ENCODE measurements at regions not wholly inside any gene's neighbourhood (a gene's known extent, or its start where the extent isn't known, plus 50 kb on each side); places are given as distances from the start of the nearest gene placed in this dataset.
A peak's percentile ranks its signal among the peaks of the same experiment; 100 is the strongest.
"Not testable (repeated sequence)": the region's sequence is repeated elsewhere in the genome, so short reads cannot be mapped to it uniquely, and the experiment has no call there.

DNA sequence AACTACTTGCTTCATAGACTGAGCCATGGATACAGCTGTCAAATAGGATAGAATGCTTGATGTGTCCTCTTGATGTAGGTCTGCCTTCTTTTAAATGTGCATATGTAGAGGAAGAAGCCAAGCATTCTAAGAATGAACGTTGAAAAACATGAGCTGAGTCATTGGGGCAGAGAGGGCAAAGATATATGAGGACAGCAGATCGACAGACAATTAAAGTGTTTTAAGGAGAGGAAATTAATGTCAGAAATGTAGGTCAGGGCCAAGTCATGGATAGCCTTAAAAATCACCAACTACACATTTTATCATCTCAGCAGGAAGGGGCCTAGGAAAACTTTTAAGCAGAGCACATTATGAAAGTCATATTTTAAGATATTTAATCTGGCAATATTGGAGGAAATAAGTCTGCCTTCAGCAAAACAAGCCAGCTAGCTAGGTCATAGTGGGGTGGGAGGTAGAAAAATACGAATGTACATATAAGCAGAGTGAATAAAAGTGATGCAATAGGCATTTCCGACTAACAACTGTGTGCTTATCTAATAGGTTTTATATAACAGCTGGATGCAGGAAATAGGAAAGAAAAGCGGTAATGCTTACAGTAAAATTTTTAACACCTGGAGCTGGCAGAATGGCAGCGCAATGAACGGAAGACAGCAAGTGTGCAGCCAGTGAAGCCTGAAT is 638.3 kb upstream of the TPK1 start:
- no peak overlapping the region for H3K27ac Mint-ChIP-seq
- ATAC-seq (replicated peaks) (no peak), DNase-seq (no peak)
- H3K4me3 Mint-ChIP-seq, result no peak overlapping the region
- H3K36me3 Mint-ChIP-seq, result no peaks in the 10 kb centered on the region
- peaks cover 0 to 3% of the 10 kb centered on the region in 2 donors for H3K9me3 Mint-ChIP-seq
- H3K27me3 Mint-ChIP-seq, result no peaks in the 10 kb centered on the region
- no peaks in the 10 kb centered on the region for H3K4me1 Mint-ChIP-seq

DNA sequence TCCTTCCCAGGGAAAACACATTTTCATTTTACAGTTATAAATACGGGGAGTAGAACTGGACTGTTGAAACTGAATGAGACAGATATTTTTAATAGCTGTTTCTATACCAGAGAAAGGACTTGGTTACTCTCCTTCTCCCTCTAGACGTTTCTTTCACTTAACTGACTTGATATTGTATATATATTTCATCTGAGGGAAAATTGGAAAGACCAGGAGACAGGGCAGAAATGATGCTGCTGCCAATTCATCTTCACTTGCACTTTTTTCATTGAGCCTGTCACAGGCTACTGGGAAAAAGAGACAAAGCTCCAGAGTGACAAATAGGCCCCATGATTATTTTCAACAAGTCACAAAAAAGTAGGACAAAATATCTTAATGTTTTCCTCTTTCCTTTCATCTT is 636.0 kb upstream of the TPK1 start:
- Mint-ChIP-seq H3K4me1 (no peaks in the 10 kb centered on the region), H3K4me3 (no peak overlapping the region), H3K27ac (no peak overlapping the region), H3K9me3 (peaks cover 0 to 3% of the 10 kb centered on the region in 2 donors), H3K27me3 (no peaks in the 10 kb centered on the region), H3K36me3 (no peaks in the 10 kb centered on the region)
- DNase-seq (no peak), ATAC-seq (replicated peaks) (no peak)

DNA sequence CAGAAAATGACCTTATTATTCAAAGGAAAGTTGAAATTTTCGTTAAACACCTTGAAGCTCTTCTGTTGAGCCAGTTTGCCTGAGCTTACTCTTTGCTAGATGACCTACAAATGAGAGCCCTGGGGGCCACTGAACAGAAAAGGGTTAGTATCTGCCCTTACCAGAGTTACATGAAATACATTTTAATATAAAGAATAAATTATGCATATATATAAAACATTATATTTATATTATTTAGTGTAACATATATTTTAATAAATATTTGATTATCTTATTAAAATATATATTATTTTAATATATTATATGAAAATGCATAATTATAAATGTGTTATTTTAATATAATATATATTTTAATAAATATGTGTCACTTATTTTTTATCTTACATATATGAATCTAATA is 628.4 kb upstream of the TPK1 start:
- no peaks in the 10 kb centered on the region for H3K9me3 Mint-ChIP-seq
- no peaks in the 10 kb centered on the region for H3K4me1 Mint-ChIP-seq
- H3K27me3 Mint-ChIP-seq, result no peaks in the 10 kb centered on the region
- ATAC-seq (replicated peaks) (no peak), DNase-seq (no peak)
- H3K27ac Mint-ChIP-seq, result no peak overlapping the region
- H3K4me3 Mint-ChIP-seq, result no peak overlapping the region
- no peaks in the 10 kb centered on the region for H3K36me3 Mint-ChIP-seq

DNA sequence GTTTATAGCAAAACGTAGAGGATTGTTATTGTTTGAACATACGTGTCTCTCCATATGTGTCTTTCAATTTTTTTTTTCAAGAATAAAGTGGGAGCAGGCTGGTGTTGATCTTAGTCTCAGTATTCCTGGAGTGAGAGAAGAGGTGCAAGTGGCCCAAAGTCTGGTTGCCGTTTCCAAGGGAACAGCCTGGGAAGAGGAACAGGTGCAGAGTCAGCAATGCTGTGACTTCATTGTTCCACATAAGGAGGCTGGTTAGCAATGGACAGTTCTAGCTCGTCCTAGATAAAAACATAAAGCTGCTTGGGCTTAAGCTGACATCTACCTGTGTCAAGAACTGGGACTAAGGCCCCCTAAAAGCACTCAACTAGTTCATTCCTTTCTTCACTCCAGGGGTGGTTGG is 626.6 kb upstream of the TPK1 start:
- ATAC-seq (replicated peaks) (peak in 1 of 2 donors; percentile 12), DNase-seq (no peak)
- no peaks in the 10 kb centered on the region for H3K4me1 Mint-ChIP-seq
- no peaks in the 10 kb centered on the region for H3K9me3 Mint-ChIP-seq
- H3K36me3 Mint-ChIP-seq, result no peaks in the 10 kb centered on the region
- no peak overlapping the region for H3K4me3 Mint-ChIP-seq
- no peak overlapping the region for H3K27ac Mint-ChIP-seq
- no peaks in the 10 kb centered on the region for H3K27me3 Mint-ChIP-seq

DNA sequence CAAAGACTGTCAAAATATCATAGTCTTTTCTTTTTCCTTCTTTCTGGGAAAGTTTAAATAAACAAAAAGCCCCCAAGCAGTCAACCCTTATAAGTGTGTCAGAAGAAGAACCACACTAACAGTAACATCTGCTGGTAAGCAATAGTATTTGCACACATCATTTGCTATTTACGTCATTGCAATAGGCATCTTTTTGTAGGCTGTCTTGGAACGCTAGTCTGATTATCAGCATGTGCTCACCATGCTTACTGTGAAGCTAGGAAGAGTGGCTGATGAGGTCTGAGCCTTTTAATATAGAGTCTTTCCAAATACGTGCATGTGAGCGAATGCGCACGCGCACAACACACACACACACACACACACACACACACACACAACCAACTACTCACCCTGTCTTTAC is 599.0 kb upstream of the TPK1 start:
- Mint-ChIP-seq H3K4me3 (no peak overlapping the region), H3K36me3 (no peaks in the 10 kb centered on the region), H3K27ac (no peak overlapping the region), H3K27me3 (no peaks in the 10 kb centered on the region), H3K4me1 (no peaks in the 10 kb centered on the region), H3K9me3 (no peaks in the 10 kb centered on the region)
- DNase-seq, result no peak
- no peak for ATAC-seq (replicated peaks)

DNA sequence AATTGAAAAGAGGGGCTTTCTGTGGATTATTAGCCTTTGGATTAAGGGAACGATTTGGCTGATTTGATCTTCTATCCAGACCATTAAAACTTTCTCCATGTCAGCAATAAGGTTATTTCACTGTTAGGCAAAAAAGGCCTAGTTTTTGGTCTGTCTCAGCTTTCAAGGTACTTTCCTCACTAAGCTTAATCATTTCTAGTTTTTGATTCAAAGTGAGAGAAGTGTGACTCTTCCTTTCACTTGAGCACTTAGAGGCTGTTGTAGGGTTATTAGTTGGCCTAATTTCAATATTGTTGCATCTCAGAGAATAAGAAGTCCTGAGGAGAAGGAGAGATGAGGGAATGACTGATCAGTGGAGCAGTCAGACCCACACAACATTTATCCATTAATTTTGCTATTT is 596.0 kb upstream of the TPK1 start:
- H3K27me3 Mint-ChIP-seq, result no peaks in the 10 kb centered on the region
- DNase-seq, result no peak
- no peaks in the 10 kb centered on the region for H3K36me3 Mint-ChIP-seq
- ATAC-seq (replicated peaks), result no peak
- H3K27ac Mint-ChIP-seq, result no peak overlapping the region
- peaks cover 0 to 3% of the 10 kb centered on the region in 2 donors for H3K9me3 Mint-ChIP-seq
- H3K4me1 Mint-ChIP-seq, result no peaks in the 10 kb centered on the region
- no peak overlapping the region for H3K4me3 Mint-ChIP-seq

DNA sequence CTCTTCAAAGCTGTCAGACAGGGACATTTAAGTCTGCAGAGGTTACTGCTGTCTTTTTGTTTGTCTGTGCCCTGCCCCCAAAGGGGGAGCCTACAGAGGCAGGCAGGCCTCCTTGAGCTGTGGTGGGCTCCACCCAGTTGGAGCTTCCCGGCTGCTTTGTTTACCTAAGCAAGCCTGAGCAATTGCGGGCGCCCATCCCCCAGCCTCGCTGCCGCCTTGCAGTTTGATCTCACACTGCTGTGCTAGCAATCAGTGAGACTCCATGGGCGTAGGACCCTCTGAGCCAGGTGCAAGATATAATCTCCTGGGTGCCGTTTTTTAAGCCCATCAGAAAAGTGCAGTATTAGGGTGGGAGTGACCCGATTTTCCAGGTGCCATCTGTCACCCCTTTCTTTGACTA is 582.6 kb upstream of the TPK1 start:
- H3K9me3 Mint-ChIP-seq; DNase-seq; H3K27ac Mint-ChIP-seq; ATAC-seq (replicated peaks); H3K27me3 Mint-ChIP-seq; H3K36me3 Mint-ChIP-seq; H3K4me1 Mint-ChIP-seq; H3K4me3 Mint-ChIP-seq: not testable (repeated sequence)

DNA sequence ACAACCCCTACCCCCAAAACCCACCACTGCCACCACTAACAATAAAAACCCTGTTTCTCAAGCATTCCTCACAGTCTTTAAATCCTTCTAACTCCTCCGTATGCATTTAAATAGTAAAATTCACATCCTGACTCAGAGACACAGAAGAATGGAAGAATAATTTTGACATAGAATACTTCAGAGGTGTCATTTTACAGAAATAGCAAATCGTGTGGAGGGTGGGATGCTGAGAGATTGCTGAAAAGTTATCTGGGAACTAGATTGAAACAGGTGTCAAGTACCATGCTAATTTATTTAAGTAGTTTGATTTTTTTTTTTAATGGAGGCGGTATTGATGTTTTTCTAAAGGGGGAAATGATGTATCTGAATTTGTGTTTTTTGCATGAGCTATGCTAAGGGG is 575.2 kb upstream of the TPK1 start:
- H3K27me3 Mint-ChIP-seq, result no peaks in the 10 kb centered on the region

DNA sequence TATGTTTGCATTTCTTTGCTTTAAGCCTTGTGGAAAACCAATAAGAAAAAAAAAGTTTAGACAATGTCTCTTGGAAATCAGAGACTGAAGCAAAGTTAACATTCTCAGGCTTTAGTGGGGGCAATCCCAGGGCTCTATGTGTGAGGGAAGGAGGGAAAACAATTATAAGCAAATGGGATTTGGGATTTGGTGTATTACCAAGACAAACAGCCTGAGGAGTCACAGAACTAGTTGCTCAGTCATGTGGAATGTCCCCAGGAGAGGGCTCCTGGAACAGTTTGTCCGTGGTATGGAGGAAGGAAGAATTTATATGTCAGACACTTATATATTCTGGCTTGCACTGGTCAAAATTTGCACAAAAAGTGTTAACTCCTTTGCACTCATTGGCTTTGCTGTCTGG is 562.9 kb upstream of the TPK1 start:
- DNase-seq (no peak), ATAC-seq (replicated peaks) (no peak)
- Mint-ChIP-seq H3K4me3 (no peak overlapping the region), H3K27ac (no peak overlapping the region), H3K36me3 (no peaks in the 10 kb centered on the region), H3K4me1 (no peaks in the 10 kb centered on the region), H3K9me3 (peaks cover 7 to 12% of the 10 kb centered on the region in 2 donors), H3K27me3 (no peaks in the 10 kb centered on the region)

More for the DNA sequence above, 575.2 kb upstream of the TPK1 start:
- no peak for DNase-seq
- H3K27ac Mint-ChIP-seq, result no peak overlapping the region
- no peaks in the 10 kb centered on the region for H3K4me1 Mint-ChIP-seq
- no peaks in the 10 kb centered on the region for H3K36me3 Mint-ChIP-seq
- no peak for ATAC-seq (replicated peaks)
- H3K9me3 Mint-ChIP-seq, result peaks cover 0 to 7% of the 10 kb centered on the region in 2 donors
- H3K4me3 Mint-ChIP-seq, result no peak overlapping the region

DNA sequence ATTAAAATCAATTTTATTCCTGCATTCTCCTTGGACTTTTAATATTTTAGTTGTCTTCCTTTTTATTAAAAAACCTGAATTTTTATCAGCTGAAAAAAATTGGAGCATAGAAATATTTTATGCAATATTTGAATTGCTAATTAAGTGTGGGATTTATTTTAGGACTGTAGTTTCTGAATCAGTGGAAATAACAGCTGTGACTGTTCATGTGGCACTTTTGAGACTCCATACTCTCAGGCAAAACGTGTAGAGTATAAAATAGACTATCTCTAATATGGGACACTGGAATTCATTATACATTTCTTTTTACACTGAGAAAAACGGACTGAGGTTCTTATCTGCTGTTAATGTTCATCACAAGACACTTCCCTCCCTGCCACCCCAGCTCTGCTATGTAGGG is 558.3 kb upstream of the TPK1 start:
- no peak overlapping the region for H3K4me3 Mint-ChIP-seq
- H3K9me3 Mint-ChIP-seq, result peaks cover 5% of the 10 kb centered on the region in 2 donors
- ATAC-seq (replicated peaks), result no peak
- DNase-seq, result no peak
- no peak overlapping the region for H3K27ac Mint-ChIP-seq
- no peaks in the 10 kb centered on the region for H3K36me3 Mint-ChIP-seq
- no peaks in the 10 kb centered on the region for H3K27me3 Mint-ChIP-seq
- H3K4me1 Mint-ChIP-seq, result no peaks in the 10 kb centered on the region

DNA sequence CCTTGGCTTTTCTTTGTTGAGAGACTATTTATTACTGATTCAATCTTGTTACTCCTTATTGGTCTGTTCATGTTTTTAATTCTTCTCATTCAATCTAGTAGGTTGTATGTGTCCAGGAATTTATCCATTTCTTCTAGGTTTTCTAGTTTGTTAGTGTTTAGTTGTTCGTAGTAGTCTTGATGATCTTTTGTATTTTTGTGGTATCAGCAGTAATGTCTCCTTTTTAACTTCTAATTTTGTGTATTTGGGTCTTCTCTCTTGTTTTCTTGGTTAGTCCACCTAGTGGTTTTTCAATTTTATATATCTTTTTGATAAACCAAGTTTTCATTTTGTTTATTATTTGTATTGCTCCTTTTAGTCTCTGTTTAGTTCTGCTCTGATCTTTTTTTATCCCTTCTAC is 546.9 kb upstream of the TPK1 start:
- Mint-ChIP-seq H3K4me1 (no peaks in the 10 kb centered on the region), H3K27ac (no peak overlapping the region), H3K36me3 (no peaks in the 10 kb centered on the region), H3K27me3 (no peaks in the 10 kb centered on the region), H3K4me3 (no peak overlapping the region), H3K9me3 (peaks cover 12 to 14% of the 10 kb centered on the region in 2 donors)
- ATAC-seq (replicated peaks), result no peak
- no peak for DNase-seq

DNA sequence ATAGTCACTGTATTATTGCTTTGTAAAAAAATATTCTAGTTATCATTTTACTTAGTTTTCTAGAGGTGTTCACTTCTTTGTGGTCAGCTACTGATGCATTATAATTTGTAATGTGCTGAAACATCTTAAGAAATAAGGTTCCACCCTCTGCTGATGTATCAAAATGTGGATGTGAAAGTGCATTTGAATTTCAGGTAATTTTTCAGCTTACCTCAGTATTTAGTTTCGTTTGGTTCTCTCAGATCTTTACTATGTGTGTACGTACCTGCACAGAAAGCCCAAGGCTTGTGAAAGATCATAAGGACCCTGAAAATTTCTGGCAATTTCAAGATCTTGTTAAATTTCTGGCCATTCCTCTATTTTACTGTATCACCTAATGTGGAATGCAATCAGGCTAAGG is 542.3 kb upstream of the TPK1 start:
- Mint-ChIP-seq H3K9me3 (peaks cover 0 to 3% of the 10 kb centered on the region in 2 donors), H3K27me3 (no peaks in the 10 kb centered on the region), H3K36me3 (no peaks in the 10 kb centered on the region), H3K27ac (no peak overlapping the region), H3K4me1 (no peaks in the 10 kb centered on the region), H3K4me3 (no peak overlapping the region)
- ATAC-seq (replicated peaks) (no peak), DNase-seq (no peak)

DNA sequence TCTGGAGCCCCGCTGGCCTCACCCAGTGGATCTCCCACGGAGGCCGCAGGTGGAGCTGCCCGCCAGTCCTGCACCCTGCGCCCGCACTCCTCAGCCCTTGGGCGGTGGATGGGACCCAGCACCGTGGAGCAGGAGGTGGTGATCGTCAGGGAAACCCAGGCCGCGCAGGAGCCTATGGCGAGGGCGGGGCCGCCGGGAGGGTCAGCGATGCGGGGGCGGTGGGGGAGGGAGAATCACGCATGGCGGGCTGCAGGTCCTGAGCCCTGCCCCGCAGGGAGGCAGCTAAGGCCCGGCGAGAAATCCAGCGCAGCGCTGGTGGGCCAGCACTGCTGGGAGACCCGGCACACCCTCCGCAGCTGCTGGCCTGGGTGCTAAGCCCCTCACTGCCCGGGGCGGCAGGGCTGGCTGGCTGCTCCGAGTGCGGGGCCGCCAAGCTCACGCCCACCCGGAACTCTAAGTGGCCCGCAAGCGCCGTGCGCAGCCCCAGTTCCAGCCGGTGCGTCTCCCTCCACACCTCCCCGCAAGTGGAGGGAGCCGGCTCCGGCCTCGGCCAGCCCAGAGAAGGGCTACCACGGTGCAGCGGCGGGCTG is 524.8 kb upstream of the TPK1 start:
- no peaks in the 10 kb centered on the region for H3K36me3 Mint-ChIP-seq
- no peaks in the 10 kb centered on the region for H3K4me1 Mint-ChIP-seq
- DNase-seq, result no peak
- H3K27me3 Mint-ChIP-seq, result no peaks in the 10 kb centered on the region
- no peak overlapping the region for H3K4me3 Mint-ChIP-seq
- no peak overlapping the region for H3K27ac Mint-ChIP-seq
- peaks cover 9 to 14% of the 10 kb centered on the region in 2 donors for H3K9me3 Mint-ChIP-seq
- no peak for ATAC-seq (replicated peaks)

DNA sequence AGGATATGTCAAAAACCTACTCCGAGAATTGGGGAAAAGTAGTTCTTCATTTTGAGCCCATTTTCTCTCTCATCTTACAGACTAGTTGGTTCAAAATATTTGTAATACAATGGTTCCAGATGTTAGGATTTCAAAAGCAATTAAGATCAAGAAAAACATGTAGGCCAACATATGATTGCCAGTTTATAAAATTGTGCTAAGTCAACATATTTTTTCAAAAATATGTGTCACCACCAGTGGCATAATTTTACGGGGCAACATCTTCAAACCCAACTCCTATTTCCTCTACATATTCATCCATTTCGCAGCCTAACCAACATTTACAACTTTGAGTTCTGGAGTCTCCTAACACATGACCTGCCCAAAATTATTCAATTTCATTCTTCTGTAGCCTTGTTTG is 514.5 kb upstream of the TPK1 start:
- Mint-ChIP-seq H3K9me3 (peaks cover 0 to 10% of the 10 kb centered on the region in 2 donors), H3K27ac (no peak overlapping the region), H3K27me3 (no peaks in the 10 kb centered on the region), H3K4me1 (no peaks in the 10 kb centered on the region), H3K4me3 (no peak overlapping the region), H3K36me3 (no peaks in the 10 kb centered on the region)
- ATAC-seq (replicated peaks), result no peak
- no peak for DNase-seq

DNA sequence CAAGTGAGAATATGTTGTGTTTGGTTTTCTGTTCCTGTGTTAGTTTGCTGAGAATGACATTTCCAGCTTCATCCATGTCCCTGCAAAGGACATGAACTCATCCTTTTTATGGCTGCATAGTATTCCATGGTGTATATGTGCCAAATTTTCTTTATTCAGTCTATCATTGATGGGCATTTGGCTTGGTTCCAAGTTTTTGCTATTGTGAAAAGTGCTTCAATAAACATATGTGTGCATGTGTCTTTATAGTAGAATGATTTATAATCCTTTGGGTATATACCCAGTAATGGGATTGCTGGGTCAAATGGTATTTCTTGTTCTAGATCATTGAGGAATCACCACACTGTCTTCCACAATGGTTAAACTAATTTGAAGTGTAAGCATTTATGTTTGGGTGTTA is 513.6 kb upstream of the TPK1 start:
- H3K36me3 Mint-ChIP-seq; DNase-seq; H3K4me3 Mint-ChIP-seq; ATAC-seq (replicated peaks); H3K9me3 Mint-ChIP-seq; H3K27ac Mint-ChIP-seq; H3K27me3 Mint-ChIP-seq; H3K4me1 Mint-ChIP-seq: not testable (repeated sequence)
